IPS-18a (cell line): ENCODE measurements at regions not wholly inside any gene's neighbourhood (a gene's known extent, or its start where the extent isn't known, plus 50 kb on each side); places are given as distances from the start of the nearest gene placed in this dataset.

Experiments used
- H3K27ac ChIP-seq: one replicate; pipeline ENCODE4 v1.5.1; 2013; ENCODE audit warnings: low read length
- H3K27me3 ChIP-seq: one replicate; pipeline ENCODE4 v1.6.1; 2013; ENCODE audit warnings: mild to moderate bottlenecking, low read length; ENCODE audit not compliant: control insufficient read depth, insufficient read depth
- H3K36me3 ChIP-seq: one replicate; pipeline ENCODE4 v1.6.1; 2013; ENCODE audit warnings: low read depth, low read length; ENCODE audit not compliant: control insufficient read depth
- H3K4me1 ChIP-seq: one replicate; pipeline ENCODE4 v1.6.1; 2013; ENCODE audit warnings: low read depth, low read length; ENCODE audit not compliant: control insufficient read depth
- H3K4me3 ChIP-seq: one replicate; pipeline ENCODE4 v1.5.1; 2013; ENCODE audit warnings: low read length
- H3K9ac ChIP-seq: one replicate; pipeline ENCODE4 v1.6.1; 2013; ENCODE audit warnings: mild to moderate bottlenecking, low read length, moderate library complexity
- H3K9me3 ChIP-seq: one replicate; pipeline ENCODE4 v1.6.1; 2013; ENCODE audit warnings: low read depth, low read length; ENCODE audit not compliant: control insufficient read depth

GRCh38 chr2:217065012-217065290 lies 205.1 kb upstream of the TNP1 start:
- no peak overlapping the region for H3K4me3 ChIP-seq
- H3K27ac ChIP-seq, result no peak overlapping the region
- H3K9ac ChIP-seq, result no peak overlapping the region
- H3K36me3 ChIP-seq, result no peaks in the 10 kb centered on the region
- no peaks in the 10 kb centered on the region for H3K27me3 ChIP-seq
- no peaks in the 10 kb centered on the region for H3K9me3 ChIP-seq
- H3K4me1 ChIP-seq, result peaks cover 12% of the 10 kb centered on the region

- Histone ChIP-seq H3K9ac (no peak overlapping the region), H3K4me1 (peaks cover 12% of the 10 kb centered on the region), H3K9me3 (no peaks in the 10 kb centered on the region), H3K36me3 (no peaks in the 10 kb centered on the region), H3K4me3 (no peak overlapping the region), H3K27me3 (no peaks in the 10 kb centered on the region), H3K27ac (no peak overlapping the region)
Observed at GRCh38 chr2:217064234-217065011, 204.6 kb upstream of the TNP1 start.

- no peaks in the 10 kb centered on the region for H3K27me3 ChIP-seq
- H3K27ac ChIP-seq, result no peak overlapping the region
- no peak overlapping the region for H3K9ac ChIP-seq
- H3K9me3 ChIP-seq, result no peaks in the 10 kb centered on the region
- H3K36me3 ChIP-seq, result no peaks in the 10 kb centered on the region
- peaks cover 12% of the 10 kb centered on the region for H3K4me1 ChIP-seq
- H3K4me3 ChIP-seq, result no peak overlapping the region
Observed at GRCh38 chr2:217063238-217063755, 203.4 kb upstream of the TNP1 start.

- H3K27me3 ChIP-seq, result no peaks in the 10 kb centered on the region
- no peaks in the 10 kb centered on the region for H3K36me3 ChIP-seq
- no peak overlapping the region for H3K9ac ChIP-seq
- H3K27ac ChIP-seq, result no peak overlapping the region
- peaks cover 12% of the 10 kb centered on the region for H3K4me1 ChIP-seq
- H3K9me3 ChIP-seq, result no peaks in the 10 kb centered on the region
- H3K4me3 ChIP-seq, result no peak overlapping the region
Observed at GRCh38 chr2:217062768-217063167, 202.9 kb upstream of the TNP1 start.

- no peak overlapping the region for H3K9ac ChIP-seq
- H3K27me3 ChIP-seq, result no peaks in the 10 kb centered on the region
- H3K4me3 ChIP-seq, result no peak overlapping the region
- no peak overlapping the region for H3K27ac ChIP-seq
- no peaks in the 10 kb centered on the region for H3K36me3 ChIP-seq
- no peaks in the 10 kb centered on the region for H3K9me3 ChIP-seq
- H3K4me1 ChIP-seq, result peaks cover 12% of the 10 kb centered on the region
Observed at GRCh38 chr2:217061916-217062505, 202.1 kb upstream of the TNP1 start.

GRCh38 chr2:217060951-217061547 lies 201.2 kb upstream of the TNP1 start:
- peaks cover 12% of the 10 kb centered on the region for H3K4me1 ChIP-seq
- no peaks in the 10 kb centered on the region for H3K36me3 ChIP-seq
- H3K27me3 ChIP-seq, result no peaks in the 10 kb centered on the region
- no peak overlapping the region for H3K4me3 ChIP-seq
- no peak overlapping the region for H3K27ac ChIP-seq
- no peak overlapping the region for H3K9ac ChIP-seq
- no peaks in the 10 kb centered on the region for H3K9me3 ChIP-seq

GRCh38 chr2:217060516-217060915 lies 200.7 kb upstream of the TNP1 start:
- H3K36me3 ChIP-seq, result no peaks in the 10 kb centered on the region
- H3K4me3 ChIP-seq, result no peak overlapping the region
- H3K4me1 ChIP-seq, result peaks cover 12% of the 10 kb centered on the region
- no peak overlapping the region for H3K27ac ChIP-seq
- H3K9me3 ChIP-seq, result no peaks in the 10 kb centered on the region
- no peak overlapping the region for H3K9ac ChIP-seq
- H3K27me3 ChIP-seq, result no peaks in the 10 kb centered on the region

GRCh38 chr2:217058791-217059755 lies 199.2 kb upstream of the TNP1 start:
- Histone ChIP-seq H3K27me3 (no peaks in the 10 kb centered on the region), H3K9me3 (no peaks in the 10 kb centered on the region), H3K4me3 (no peak overlapping the region), H3K9ac (no peak overlapping the region), H3K36me3 (no peaks in the 10 kb centered on the region), H3K4me1 (peaks cover 3% of the 10 kb centered on the region), H3K27ac (no peak overlapping the region)

GRCh38 chr2:217057773-217058172 lies 197.9 kb upstream of the TNP1 start:
- Histone ChIP-seq H3K4me3 (no peak overlapping the region), H3K9ac (no peak overlapping the region), H3K4me1 (no peaks in the 10 kb centered on the region), H3K36me3 (no peaks in the 10 kb centered on the region), H3K27me3 (no peaks in the 10 kb centered on the region), H3K27ac (no peak overlapping the region), H3K9me3 (no peaks in the 10 kb centered on the region)

GRCh38 chr2:217055624-217056023 lies 195.8 kb upstream of the TNP1 start:
- Histone ChIP-seq H3K27me3 (no peaks in the 10 kb centered on the region), H3K9ac (no peak overlapping the region), H3K27ac (no peak overlapping the region), H3K4me3 (no peak overlapping the region), H3K9me3 (no peaks in the 10 kb centered on the region), H3K36me3 (no peaks in the 10 kb centered on the region), H3K4me1 (no peaks in the 10 kb centered on the region)

- Histone ChIP-seq H3K9ac (no peak overlapping the region), H3K4me1 (no peaks in the 10 kb centered on the region), H3K9me3 (no peaks in the 10 kb centered on the region), H3K36me3 (no peaks in the 10 kb centered on the region), H3K27me3 (no peaks in the 10 kb centered on the region), H3K27ac (no peak overlapping the region), H3K4me3 (no peak overlapping the region)
Observed at GRCh38 chr2:217054791-217055190, 194.9 kb upstream of the TNP1 start.
